ENCODE measurements at regions not wholly inside any gene's neighbourhood (a gene's known extent, or its start where the extent isn't known, plus 50 kb on each side); places are given as distances from the start of the nearest gene placed in this dataset.

- H3K27me3 Mint-ChIP-seq, result no peaks in the 10 kb centered on the region
- CTCF ChIA-PET, result no interaction called here
- H3K27ac ChIP-seq (ENCODE audit: low read depth in 1 of 2, low read length in 2 of 2), result no peak overlapping the region
Observed at GRCh38 chr2:239724194-239724849, 300.8 kb downstream of the NDUFA10 start.

GRCh38 chr2:239723486-239724193 is 301.5 kb downstream of the NDUFA10 start:
- no peak for TF ChIP-seq CTCF (IDR thresholded peaks at IDR 0.05)
- ChIA-PET CTCF (no interaction called here), POLR2A (no interaction called here)
- no peak overlapping the region for H3K27ac Mint-ChIP-seq
- H3K27me3 ChIP-seq (ENCODE audit: control insufficient read depth in 1 of 2, insufficient read depth in 2 of 2, low read length in 2 of 2), result no peaks in the 10 kb centered on the region
- peak in 1 of 14 experiments; percentile 19 for DNase-seq
- H3K36me3 Mint-ChIP-seq (ENCODE audit: low read depth), result no peaks in the 10 kb centered on the region
- H3K27me3 Mint-ChIP-seq, result no peaks in the 10 kb centered on the region
- intact Hi-C loops (cut with DNase I, micrococcal nuclease), result loop anchor here in 1 of 2 experiments (5.0 kb wide), 1 partner anchor 564 kb away; no protein-coding TSS in a partner anchor
- H3K9me3 ChIP-seq (ENCODE audit: control insufficient read depth in 1 of 2, insufficient read depth in 1 of 2, low read length in 2 of 2), result no peaks in the 10 kb centered on the region
- ATAC-seq (ENCODE audit: poor library complexity), result no peak
- no peak overlapping the region for H3K27ac ChIP-seq (ENCODE audit: low read depth in 1 of 2, low read length in 2 of 2)
- no peaks in the 10 kb centered on the region for H3K4me1 ChIP-seq (ENCODE audit: insufficient read depth, low read length)
- no peaks in the 10 kb centered on the region for H3K36me3 ChIP-seq (ENCODE audit: insufficient read depth, low read length)
- no peaks in the 10 kb centered on the region for H3K9me3 Mint-ChIP-seq
- no peak overlapping the region for H3K4me3 Mint-ChIP-seq
- H3K4me1 Mint-ChIP-seq (ENCODE audit: low read depth), result no peaks in the 10 kb centered on the region
- no peak overlapping the region for H3K4me3 ChIP-seq (ENCODE audit: low read length)

More at GRCh38 chr2:239724194-239724849, 300.8 kb downstream of the NDUFA10 start:
- H3K4me1 Mint-ChIP-seq (ENCODE audit: low read depth), result no peaks in the 10 kb centered on the region
- no peaks in the 10 kb centered on the region for H3K9me3 Mint-ChIP-seq
- Histone ChIP-seq H3K27me3 (ENCODE audit: control insufficient read depth in 1 of 2, insufficient read depth in 2 of 2, low read length in 2 of 2) (no peaks in the 10 kb centered on the region), H3K4me3 (ENCODE audit: low read length) (no peak overlapping the region), H3K4me1 (ENCODE audit: insufficient read depth, low read length) (no peaks in the 10 kb centered on the region), H3K36me3 (ENCODE audit: insufficient read depth, low read length) (no peaks in the 10 kb centered on the region), H3K9me3 (ENCODE audit: control insufficient read depth in 1 of 2, insufficient read depth in 1 of 2, low read length in 2 of 2) (no peaks in the 10 kb centered on the region)
- no peak overlapping the region for H3K4me3 Mint-ChIP-seq
- DNase-seq (no peak), ATAC-seq (ENCODE audit: poor library complexity) (no peak)
- TF ChIP-seq CTCF (IDR thresholded peaks at IDR 0.05), result no peak
- H3K27ac Mint-ChIP-seq, result no peak overlapping the region
- POLR2A ChIA-PET, result no interaction called here
- intact Hi-C loops (cut with DNase I, micrococcal nuclease), result loop anchor here in 1 of 2 experiments (5.0 kb wide), 1 partner anchor 563 kb away; no protein-coding TSS in a partner anchor
- no peaks in the 10 kb centered on the region for H3K36me3 Mint-ChIP-seq (ENCODE audit: low read depth)

GRCh38 chr2:239722760-239723470 is 302.2 kb downstream of the NDUFA10 start:
- Histone ChIP-seq H3K4me3 (ENCODE audit: low read length) (no peak overlapping the region), H3K27ac (ENCODE audit: low read depth in 1 of 2, low read length in 2 of 2) (no peak overlapping the region), H3K9me3 (ENCODE audit: control insufficient read depth in 1 of 2, insufficient read depth in 1 of 2, low read length in 2 of 2) (no peaks in the 10 kb centered on the region), H3K4me1 (ENCODE audit: insufficient read depth, low read length) (no peaks in the 10 kb centered on the region), H3K36me3 (ENCODE audit: insufficient read depth, low read length) (no peaks in the 10 kb centered on the region), H3K27me3 (ENCODE audit: control insufficient read depth in 1 of 2, insufficient read depth in 2 of 2, low read length in 2 of 2) (no peaks in the 10 kb centered on the region)
- DNase-seq, result peak in 2 of 14 experiments; percentile 5 to 20
- CTCF ChIA-PET, result no interaction called here
- H3K27ac Mint-ChIP-seq, result no peak overlapping the region
- no peaks in the 10 kb centered on the region for H3K4me1 Mint-ChIP-seq (ENCODE audit: low read depth)
- ATAC-seq (ENCODE audit: poor library complexity), result no peak
- no peak overlapping the region for H3K4me3 Mint-ChIP-seq
- H3K36me3 Mint-ChIP-seq (ENCODE audit: low read depth), result no peaks in the 10 kb centered on the region
- POLR2A ChIA-PET, result no interaction called here
- H3K9me3 Mint-ChIP-seq, result no peaks in the 10 kb centered on the region
- intact Hi-C loops (cut with DNase I, micrococcal nuclease), result loop anchor here in 1 of 2 experiments (5.0 kb wide), 1 partner anchor 564 kb away; no protein-coding TSS in a partner anchor
- no peak for TF ChIP-seq CTCF (IDR thresholded peaks at IDR 0.05)
- no peaks in the 10 kb centered on the region for H3K27me3 Mint-ChIP-seq
